PC-3 (cell line): ENCODE measurements at regions not wholly inside any gene's neighbourhood (a gene's known extent, or its start where the extent isn't known, plus 50 kb on each side); places are given as distances from the start of the nearest gene placed in this dataset.

Experiments
- EZH2 ChIP-seq: fragments of 300-600 bp; sonication (generic); IDR thresholded peaks from one replicate; pipeline ENCODE4 v1.6.1; 2017; ENCODE audit warnings: antibody characterized with exemption, mild to moderate bottlenecking, low read length; ENCODE audit not compliant: unreplicated experiment
- EZH2phosphoT487 ChIP-seq: fragments of 300-600 bp; sonication (generic); IDR thresholded peaks from 2 replicates; pipeline ENCODE4 v1.6.1; 2018; ENCODE audit warnings: mild to moderate bottlenecking, antibody characterized with exemption, low read length, borderline replicate concordance
- TF ChIP-seq, protein P1 (sequence below): fragments of 300-600 bp; sonication (generic); conservative IDR thresholded peaks from 2 replicates; pipeline ENCODE4 v1.5.1; 2017; ENCODE audit warnings: antibody characterized with exemption, low read depth, mild to moderate bottlenecking, low read length

DNA sequence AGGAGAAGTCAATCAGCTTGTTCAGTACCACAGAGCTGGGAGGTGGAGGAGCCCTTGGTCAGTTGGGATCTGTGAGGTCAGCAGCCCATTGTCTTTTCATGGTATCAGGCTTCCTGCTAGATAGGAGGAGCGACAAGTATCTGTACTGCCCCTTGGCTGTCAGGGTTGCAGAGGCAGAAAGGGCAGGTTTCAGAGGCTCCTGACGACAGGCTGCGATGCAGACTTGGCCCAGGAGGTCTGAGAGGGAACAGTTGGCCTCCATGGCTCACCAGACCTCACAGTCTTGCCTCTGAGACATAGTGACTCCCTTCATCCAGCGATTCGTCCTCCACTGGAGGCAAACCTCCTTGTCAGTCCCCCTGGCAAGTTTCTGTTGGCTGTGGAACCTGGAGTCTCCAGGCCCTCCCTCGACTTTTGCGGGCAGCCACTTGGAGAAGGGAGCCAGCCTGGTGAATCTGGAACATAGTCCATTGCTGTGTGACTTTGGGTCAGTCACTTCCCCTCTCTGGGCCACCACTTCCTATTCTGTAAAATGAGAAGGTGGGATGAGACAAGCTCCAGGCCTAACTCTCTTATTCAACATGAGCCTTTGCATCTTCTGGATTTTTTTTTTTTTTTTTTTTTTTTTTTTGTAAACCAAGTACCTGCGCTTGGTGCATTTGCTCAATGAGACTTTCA lies 177.9 kb upstream of the TLE3 start:
- TF ChIP-seq, protein P1, sequence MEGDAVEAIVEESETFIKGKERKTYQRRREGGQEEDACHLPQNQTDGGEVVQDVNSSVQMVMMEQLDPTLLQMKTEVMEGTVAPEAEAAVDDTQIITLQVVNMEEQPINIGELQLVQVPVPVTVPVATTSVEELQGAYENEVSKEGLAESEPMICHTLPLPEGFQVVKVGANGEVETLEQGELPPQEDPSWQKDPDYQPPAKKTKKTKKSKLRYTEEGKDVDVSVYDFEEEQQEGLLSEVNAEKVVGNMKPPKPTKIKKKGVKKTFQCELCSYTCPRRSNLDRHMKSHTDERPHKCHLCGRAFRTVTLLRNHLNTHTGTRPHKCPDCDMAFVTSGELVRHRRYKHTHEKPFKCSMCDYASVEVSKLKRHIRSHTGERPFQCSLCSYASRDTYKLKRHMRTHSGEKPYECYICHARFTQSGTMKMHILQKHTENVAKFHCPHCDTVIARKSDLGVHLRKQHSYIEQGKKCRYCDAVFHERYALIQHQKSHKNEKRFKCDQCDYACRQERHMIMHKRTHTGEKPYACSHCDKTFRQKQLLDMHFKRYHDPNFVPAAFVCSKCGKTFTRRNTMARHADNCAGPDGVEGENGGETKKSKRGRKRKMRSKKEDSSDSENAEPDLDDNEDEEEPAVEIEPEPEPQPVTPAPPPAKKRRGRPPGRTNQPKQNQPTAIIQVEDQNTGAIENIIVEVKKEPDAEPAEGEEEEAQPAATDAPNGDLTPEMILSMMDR = no peak
- TF ChIP-seq EZH2 (no peak), EZH2phosphoT487 (no peak)
